ENCODE measurements at regions not wholly inside any gene's neighbourhood (a gene's known extent, or its start where the extent isn't known, plus 50 kb on each side); places are given as distances from the start of the nearest gene placed in this dataset.

DNA sequence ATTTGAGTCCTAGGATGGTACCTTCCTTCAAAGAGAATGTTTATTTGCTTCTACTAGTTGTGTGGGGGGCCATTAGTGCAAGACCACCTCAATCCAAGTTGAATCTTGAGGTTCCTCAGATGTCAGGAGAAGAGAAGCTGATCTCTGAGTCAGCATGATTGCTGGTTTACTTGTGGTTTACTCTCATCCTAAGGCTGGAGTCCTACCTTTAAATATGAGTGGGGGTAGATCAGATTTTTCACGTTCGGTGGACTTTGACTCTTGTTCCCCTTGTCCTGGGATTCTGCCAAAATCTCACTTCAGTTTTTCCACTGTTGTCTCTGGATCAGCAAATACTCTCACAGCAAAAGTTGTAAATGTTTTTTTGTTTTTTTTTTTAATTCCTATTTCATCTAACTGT, 84.6 kb upstream of the F13A1 start:
- TF ChIP-seq, protein P1, sequence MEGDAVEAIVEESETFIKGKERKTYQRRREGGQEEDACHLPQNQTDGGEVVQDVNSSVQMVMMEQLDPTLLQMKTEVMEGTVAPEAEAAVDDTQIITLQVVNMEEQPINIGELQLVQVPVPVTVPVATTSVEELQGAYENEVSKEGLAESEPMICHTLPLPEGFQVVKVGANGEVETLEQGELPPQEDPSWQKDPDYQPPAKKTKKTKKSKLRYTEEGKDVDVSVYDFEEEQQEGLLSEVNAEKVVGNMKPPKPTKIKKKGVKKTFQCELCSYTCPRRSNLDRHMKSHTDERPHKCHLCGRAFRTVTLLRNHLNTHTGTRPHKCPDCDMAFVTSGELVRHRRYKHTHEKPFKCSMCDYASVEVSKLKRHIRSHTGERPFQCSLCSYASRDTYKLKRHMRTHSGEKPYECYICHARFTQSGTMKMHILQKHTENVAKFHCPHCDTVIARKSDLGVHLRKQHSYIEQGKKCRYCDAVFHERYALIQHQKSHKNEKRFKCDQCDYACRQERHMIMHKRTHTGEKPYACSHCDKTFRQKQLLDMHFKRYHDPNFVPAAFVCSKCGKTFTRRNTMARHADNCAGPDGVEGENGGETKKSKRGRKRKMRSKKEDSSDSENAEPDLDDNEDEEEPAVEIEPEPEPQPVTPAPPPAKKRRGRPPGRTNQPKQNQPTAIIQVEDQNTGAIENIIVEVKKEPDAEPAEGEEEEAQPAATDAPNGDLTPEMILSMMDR (IDR thresholded peaks at IDR 0.05): no peak
- TF ChIP-seq ZFX (IDR thresholded peaks at IDR 0.05; ENCODE audit: borderline replicate concordance): no peak
- H3K27ac ChIP-seq: no peak overlapping the region

GRCh38 chr6:6405997-6406714, 85.7 kb upstream of the F13A1 start:
- no peak overlapping the region for H3K27ac ChIP-seq
- TF ChIP-seq, protein P1 (IDR thresholded peaks at IDR 0.05): no peak
- TF ChIP-seq ZFX (IDR thresholded peaks at IDR 0.05; ENCODE audit: borderline replicate concordance): no peak

GRCh38 chr6:6406715-6407070, 86.2 kb upstream of the F13A1 start:
- TF ChIP-seq, protein P1 (IDR thresholded peaks at IDR 0.05): no peak
- TF ChIP-seq ZFX (IDR thresholded peaks at IDR 0.05; ENCODE audit: borderline replicate concordance): no peak
- H3K27ac ChIP-seq: no peak overlapping the region

GRCh38 chr6:6407071-6407741, 86.7 kb upstream of the F13A1 start:
- no peak overlapping the region for H3K27ac ChIP-seq
- no peak for TF ChIP-seq ZFX (IDR thresholded peaks at IDR 0.05; ENCODE audit: borderline replicate concordance)
- TF ChIP-seq, protein P1 (IDR thresholded peaks at IDR 0.05): no peak

DNA sequence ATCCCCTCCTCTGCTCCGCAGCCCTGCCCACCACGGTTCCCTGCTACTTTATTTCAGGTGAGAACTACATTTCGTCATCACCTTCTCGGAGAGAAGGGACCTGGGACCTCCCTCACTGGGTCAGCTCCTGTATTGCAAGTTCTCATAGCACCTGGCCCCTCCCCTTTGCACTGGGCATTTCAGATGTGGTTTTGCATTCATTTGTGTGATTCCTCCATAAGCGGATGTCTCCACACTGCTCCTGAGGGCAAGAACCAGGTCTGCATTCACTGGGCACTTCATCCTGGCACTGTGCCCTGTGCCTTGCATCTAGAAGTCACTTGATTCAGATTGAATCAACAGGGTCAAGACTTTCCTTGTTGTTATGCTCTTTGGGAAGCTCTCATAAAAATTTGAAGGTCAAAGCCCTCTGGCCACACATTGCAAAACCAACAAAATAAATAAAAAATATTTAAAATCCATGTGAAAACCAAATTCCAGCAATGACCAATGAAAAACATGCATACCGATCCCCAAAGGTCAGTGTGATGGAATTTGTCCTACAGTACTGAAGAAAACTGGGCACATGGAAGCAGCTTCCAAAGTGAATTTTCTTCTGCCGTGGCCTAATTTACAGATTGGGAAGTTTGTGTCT, 89.1 kb upstream of the F13A1 start:
- no peak overlapping the region for H3K27ac ChIP-seq
- TF ChIP-seq ZFX (IDR thresholded peaks at IDR 0.05; ENCODE audit: borderline replicate concordance): no peak
- TF ChIP-seq, protein P1 (IDR thresholded peaks at IDR 0.05): no peak

DNA sequence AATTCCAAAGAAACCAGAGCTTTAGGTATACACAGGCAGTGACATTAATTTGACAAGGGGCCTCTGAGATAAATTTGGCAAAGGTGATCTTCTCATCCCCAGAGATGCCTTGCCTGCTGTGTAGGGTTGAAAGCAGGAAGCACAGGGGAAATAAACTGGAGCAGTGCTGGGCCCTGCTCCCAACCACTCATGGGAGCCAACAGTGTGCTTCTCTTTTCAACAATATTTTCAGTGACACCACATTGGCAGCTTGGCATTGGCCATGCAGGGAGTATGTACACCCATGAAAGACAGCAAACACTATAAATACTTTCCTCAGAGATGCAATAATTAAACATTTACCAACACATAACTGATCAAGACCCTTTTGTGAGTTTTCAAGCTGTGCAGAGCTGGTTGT, 90.7 kb upstream of the F13A1 start:
- TF ChIP-seq, protein P1 (IDR thresholded peaks at IDR 0.05): no peak
- TF ChIP-seq ZFX (IDR thresholded peaks at IDR 0.05; ENCODE audit: borderline replicate concordance): no peak
- no peak overlapping the region for H3K27ac ChIP-seq

DNA sequence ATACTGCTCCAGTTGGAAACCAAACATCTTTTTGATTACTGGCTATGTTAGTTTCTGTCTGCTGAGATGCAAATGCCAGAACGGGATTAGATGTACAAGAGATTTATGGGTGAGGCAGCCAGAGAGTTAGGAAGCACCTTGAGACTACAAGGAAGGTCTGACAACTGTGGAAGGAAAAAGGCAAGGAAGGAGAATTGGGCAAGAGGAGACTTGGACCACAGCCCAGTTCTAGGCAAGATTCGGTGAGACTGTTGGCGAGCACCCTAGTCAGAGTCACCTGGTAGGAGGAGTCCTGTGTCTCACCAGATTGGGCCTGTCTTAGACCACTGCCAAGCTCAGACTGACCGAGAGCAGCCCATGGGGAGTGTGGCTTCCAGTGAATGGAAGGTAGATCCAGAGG, 91.8 kb upstream of the F13A1 start:
- no peak overlapping the region for H3K27ac ChIP-seq
- TF ChIP-seq, protein P1 (IDR thresholded peaks at IDR 0.05): no peak
- no peak for TF ChIP-seq ZFX (IDR thresholded peaks at IDR 0.05; ENCODE audit: borderline replicate concordance)

Data from 22Rv1 (cell line).